AG09319 (cell line): ENCODE measurements at regions not wholly inside any gene's neighbourhood (a gene's known extent, or its start where the extent isn't known, plus 50 kb on each side); places are given as distances from the start of the nearest gene placed in this dataset.
"Not testable (repeated sequence)": the region's sequence is repeated elsewhere in the genome, so short reads cannot be mapped to it uniquely, and the experiment has no call there.

Experiments
- DNase-seq: peaks from one replicate; pipeline ENCODE4 v3.0.0-alpha.2; 2010; ENCODE audit warnings: low read depth; ENCODE audit errors: extremely low read depth
- CTCF ChIP-seq: IDR thresholded peaks from 2 replicates; pipeline ENCODE4 v1.5.1; 2011; ENCODE audit warnings: low read depth, mild to moderate bottlenecking, inconsistent platforms, low read length, moderate library complexity

GRCh38 chrX:133483771-133484170 lies 68.5 kb upstream of the GPC4 start:
- not testable (repeated sequence) for DNase-seq

DNA sequence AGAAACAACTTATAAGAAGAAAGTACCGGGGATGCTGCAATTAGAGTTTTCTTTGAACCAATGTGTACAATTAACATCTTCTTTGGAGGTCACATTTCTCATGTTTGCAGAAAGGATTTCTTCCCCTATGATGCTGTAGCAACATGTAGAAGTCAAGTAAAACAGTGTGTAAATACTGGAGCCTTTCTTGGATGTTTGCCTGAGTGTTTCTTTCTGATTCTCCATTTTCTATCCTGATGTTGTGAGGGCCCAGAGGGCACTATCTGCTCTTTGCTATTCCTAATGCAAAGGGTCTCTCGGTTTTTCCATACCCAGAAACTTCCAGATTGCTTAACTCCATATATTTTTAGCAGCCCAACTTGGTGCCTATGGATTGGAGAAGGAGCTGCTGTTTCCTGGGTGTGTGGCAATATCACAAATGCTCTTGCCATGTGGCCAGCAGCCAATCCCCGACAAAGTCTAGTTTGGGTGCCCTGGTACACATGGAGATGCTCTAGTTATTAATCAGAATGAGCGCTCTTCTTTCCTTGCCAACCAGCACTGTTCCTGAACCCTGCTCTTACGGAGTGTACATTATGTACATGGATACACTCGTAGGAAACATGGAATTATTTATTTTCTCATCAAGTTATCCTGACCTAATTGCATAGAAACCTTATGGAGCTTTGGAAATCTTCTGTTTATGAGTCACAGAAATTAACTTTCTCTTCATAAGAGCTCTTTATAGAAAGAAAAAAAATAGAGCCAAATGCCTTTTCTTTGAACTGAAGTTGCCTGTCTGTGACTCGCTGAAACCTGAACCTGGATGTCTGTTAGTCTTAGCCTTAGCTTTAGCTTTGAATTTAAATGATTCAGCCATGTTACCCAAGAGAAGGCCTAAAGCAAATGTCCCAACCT lies 67.0 kb upstream of the GPC4 start:
- peak; percentile 19 for DNase-seq
- no peak for TF ChIP-seq CTCF

DNA sequence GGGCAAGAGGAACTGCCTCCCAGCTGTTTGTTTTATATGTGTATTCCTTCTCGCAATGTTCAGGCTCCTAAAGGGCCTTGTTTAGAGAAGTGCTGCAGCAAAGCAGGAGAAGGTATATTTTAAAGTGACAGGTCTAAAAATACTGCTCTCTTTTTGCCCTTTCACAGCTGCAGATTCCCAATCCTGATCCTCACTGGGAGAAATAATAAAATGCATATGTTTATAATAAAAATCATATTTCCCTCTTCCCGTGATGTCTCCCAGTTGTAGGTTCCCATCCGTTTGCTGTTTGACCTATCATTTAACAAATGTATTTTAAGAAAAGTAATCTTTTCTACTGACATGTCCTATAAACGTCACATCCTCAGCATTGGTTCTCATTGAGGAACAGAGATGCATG lies 62.7 kb upstream of the GPC4 start:
- DNase-seq, result no peak
- no peak for TF ChIP-seq CTCF

DNA sequence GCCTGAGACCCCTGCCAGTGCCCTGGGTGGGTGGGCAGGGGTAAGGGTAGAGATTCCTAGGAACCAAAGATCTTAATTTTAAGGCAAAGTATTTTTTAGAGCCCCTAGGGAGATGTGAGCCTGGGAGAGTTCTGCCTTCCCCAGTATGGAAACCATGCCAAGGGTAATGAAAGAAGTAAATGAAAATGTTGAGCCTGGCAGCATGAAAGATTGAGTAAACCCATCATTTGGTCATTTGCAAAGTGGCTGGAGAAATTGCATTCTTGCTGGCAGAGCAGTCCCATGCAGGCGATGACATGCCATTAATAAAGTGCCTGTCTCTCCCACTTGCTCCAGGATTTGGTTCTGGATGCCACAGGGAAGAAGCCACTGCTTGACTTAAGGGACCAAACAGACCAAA lies 60.7 kb upstream of the GPC4 start:
- TF ChIP-seq CTCF, result no peak
- no peak for DNase-seq

DNA sequence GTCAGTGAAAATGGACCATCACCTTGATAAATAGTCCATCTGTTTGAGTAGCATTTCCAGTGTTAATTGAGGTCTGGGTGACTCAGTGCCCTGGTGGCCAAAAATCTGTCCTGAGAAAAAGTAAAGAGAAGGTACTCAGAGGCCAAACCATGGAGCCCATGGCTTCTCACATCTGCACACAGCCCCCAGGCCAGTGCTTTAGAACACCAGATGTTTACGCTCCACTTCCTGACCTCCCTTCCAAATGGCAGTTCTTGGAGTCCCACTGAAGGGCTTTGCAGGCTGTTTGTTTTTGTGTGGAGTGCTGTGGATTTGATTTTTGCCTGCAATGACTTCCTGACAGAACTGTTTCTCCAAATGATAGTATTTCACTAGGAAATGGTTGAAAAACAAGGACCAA lies 60.2 kb upstream of the GPC4 start:
- no peak for DNase-seq
- no peak for TF ChIP-seq CTCF

- DNase-seq, result no peak
These were observed 59.3 kb upstream of the GPC4 start for GRCh38 chrX:133474574-133474973.

DNA sequence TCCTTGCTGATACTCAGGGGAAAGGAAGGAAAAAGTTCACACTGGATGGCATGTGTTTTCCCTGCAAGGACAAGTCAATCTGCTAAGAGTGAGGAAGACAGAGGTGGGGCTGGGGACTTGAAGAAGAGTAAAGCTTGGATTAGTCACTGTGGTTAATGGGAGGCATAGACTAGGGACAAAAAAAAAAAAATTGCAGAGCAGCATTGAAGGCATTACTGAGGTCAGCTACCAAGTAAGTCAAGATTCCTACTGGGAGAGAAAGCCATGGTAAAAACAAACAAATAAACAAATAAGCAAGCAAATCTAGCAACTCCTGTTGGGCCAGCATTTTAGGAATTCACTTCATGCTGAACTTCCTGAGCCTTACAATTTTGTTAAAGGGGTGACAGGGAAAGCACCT lies 58.2 kb upstream of the GPC4 start:
- DNase-seq, result no peak

More at GRCh38 chrX:133474574-133474973, 59.3 kb upstream of the GPC4 start:
- no peak for TF ChIP-seq CTCF

More for the DNA sequence above, 58.2 kb upstream of the GPC4 start:
- TF ChIP-seq CTCF, result no peak
